Pancreas (tissue), 10 donors: ENCODE measurements at regions not wholly inside any gene's neighbourhood (a gene's known extent, or its start where the extent isn't known, plus 50 kb on each side); places are given as distances from the start of the nearest gene placed in this dataset.

ENCODE experiments used
- ATAC-seq, 4 donors: fragments of 200-7000 bp; cut with Tn5 transposase; one replicate each; pipeline versions ENCODE4 v1.8.0 to v1.9.1; 2020; ENCODE audit warnings: mild to moderate bottlenecking in 4 of 4, moderate library complexity in 4 of 4
- DNase-seq, 6 donors: peaks; one replicate each; pipeline ENCODE4 v3.0.0-alpha.2; 2020
- FAIRE-seq: peaks from 2 replicates; lab custom pipeline; 2012; peaks lifted over from hg19 to GRCh38; lab: Jason Lieb, UNC
- H3K27ac ChIP-seq, 4 donors: fragments of 200-600 bp; sonication (generic); 1 replicate in 3 of 4; 2 replicates in 1 of 4; pipeline versions ENCODE4 v1.5.0 to v1.8.0; 2020
- H3K27me3 ChIP-seq, 4 donors: fragments of 200-600 bp; one replicate each; pipeline ENCODE4 v1.8.0; 2021
- H3K36me3 ChIP-seq, 3 donors: fragments of 200-600 bp; sonication (generic) in 1 of 3; one replicate each; pipeline versions ENCODE4 v1.5.0 to v1.8.0; 2020 to 2021
- H3K4me1 ChIP-seq, 3 donors: fragments of 200-600 bp; one replicate each; pipeline ENCODE4 v1.8.0; 2021
- H3K4me3 ChIP-seq, 4 donors: fragments of 200-600 bp; sonication (generic) in 2 of 4; one replicate each; pipeline versions ENCODE4 v1.5.0 to v1.8.0; 2020 to 2021
- H3K9me3 ChIP-seq, 4 donors: fragments of 200-600 bp; one replicate each; pipeline ENCODE4 v1.8.0; 2021
- CTCF ChIP-seq, 4 donors: fragments of 200-600 bp; sonication (generic) in 3 of 4; IDR thresholded peaks; one replicate each; pipeline versions ENCODE4 v1.5.0 to v1.8.0; 2021; ENCODE audit warnings: antibody characterized with exemption in 4 of 4
- WGBS, 2 donors: extraction: QIAGEN DNeasy Blood & Tissue Kit; methylation state at CpG; one replicate each; pipeline ENCODE4 v1.1.7; 2013; 5-methylcytosine and 5-hydroxymethylcytosine counted together
- intact Hi-C, 3 donors: fragments of 100-400 bp; cut with DNase I; formaldehyde crosslinking; loops; one replicate each; pipeline versions ENCODE4 v1.11.1 to v1.14.2; 2022
- donor health status: healthy with polysubstance abuse.
- donor health status: DM: no; HTN: no; CAD: no; lungs with moderate emphysema.
- donor health status: DM: no; HTN: no; CAD: no.
- donor health status: control.
- donor health status: control.
- donor health status: Bipolar disorder and iron deficiency.
- donor health status: DM: yes; HTN: yes; CAD: no.
- donor health status: DM: no; HTN: no; CAD: no.
- donor health status: DM: no; HTN: no; CAD: no.
- donor health status: DM: yes; HTN: yes; CAD: no.

GRCh38 chr1:63087966-63088365 lies 234.4 kb upstream of the FOXD3 start:
- peaks cover 0 to 11% (median 2%) of the 10 kb centered on the region in 4 donors for H3K27me3 ChIP-seq

GRCh38 chr1:63099188-63099587 lies 223.2 kb upstream of the FOXD3 start:
- FAIRE-seq (no peak), DNase-seq (no peak), ATAC-seq (no peak)
- Histone ChIP-seq H3K27ac (no peak overlapping the region), H3K4me3 (no peak overlapping the region), H3K9me3 (no peaks in the 10 kb centered on the region), H3K27me3 (no peaks in the 10 kb centered on the region), H3K36me3 (no peaks in the 10 kb centered on the region), H3K4me1 (no peaks in the 10 kb centered on the region)
- 11 to 14% methylated on average over 2 of the region's 2 CpGs for WGBS, 2 donors
- intact Hi-C loops = no loop called here
- no peak for TF ChIP-seq CTCF (IDR thresholded peaks at IDR 0.05)

More at GRCh38 chr1:63087966-63088365, 234.4 kb upstream of the FOXD3 start:
- no peak overlapping the region for H3K27ac ChIP-seq
- WGBS, 2 donors = 41 to 42% methylated on average over 10 of the region's 10 CpGs
- H3K4me1 ChIP-seq = no peaks in the 10 kb centered on the region
- DNase-seq (no peak), ATAC-seq (peak in 1 of 4 donors; percentile 34), FAIRE-seq (no peak)
- no peak overlapping the region for H3K4me3 ChIP-seq
- H3K9me3 ChIP-seq = no peaks in the 10 kb centered on the region
- H3K36me3 ChIP-seq = no peaks in the 10 kb centered on the region
- intact Hi-C loops = no loop called here
- no peak for TF ChIP-seq CTCF (IDR thresholded peaks at IDR 0.05)

GRCh38 chr1:63101336-63101735 lies 221.0 kb upstream of the FOXD3 start:
- H3K4me1 ChIP-seq = no peaks in the 10 kb centered on the region
- H3K4me3 ChIP-seq = no peak overlapping the region
- intact Hi-C loops = no loop called here
- H3K27me3 ChIP-seq = no peaks in the 10 kb centered on the region
- H3K9me3 ChIP-seq = no peaks in the 10 kb centered on the region
- no peak for TF ChIP-seq CTCF (IDR thresholded peaks at IDR 0.05)
- H3K27ac ChIP-seq = no peak overlapping the region
- DNase-seq (no peak), ATAC-seq (no peak), FAIRE-seq (no peak)
- 70 to 85% methylated on average over 3 of the region's 3 CpGs for WGBS, 2 donors
- H3K36me3 ChIP-seq = no peaks in the 10 kb centered on the region

- ATAC-seq (no peak), FAIRE-seq (no peak), DNase-seq (no peak)
- Histone ChIP-seq H3K9me3 (no peaks in the 10 kb centered on the region), H3K27me3 (no peaks in the 10 kb centered on the region), H3K27ac (no peak overlapping the region), H3K36me3 (no peaks in the 10 kb centered on the region), H3K4me3 (no peak overlapping the region), H3K4me1 (no peaks in the 10 kb centered on the region)
- intact Hi-C loops = no loop called here
- WGBS, 2 donors = 48 to 56% methylated on average over 1 of the region's 1 CpG
- no peak for TF ChIP-seq CTCF (IDR thresholded peaks at IDR 0.05)
Measured at GRCh38 chr1:63103682-63104081, 218.7 kb upstream of the FOXD3 start.

GRCh38 chr1:63107066-63107465 lies 215.3 kb upstream of the FOXD3 start:
- H3K4me3 ChIP-seq = no peak overlapping the region
- intact Hi-C loops = no loop called here
- no peak for TF ChIP-seq CTCF (IDR thresholded peaks at IDR 0.05)
- no peak overlapping the region for H3K27ac ChIP-seq
- DNase-seq = no peak
- H3K27me3 ChIP-seq = peaks cover 0 to 4% (median 0%) of the 10 kb centered on the region in 4 donors
- no peak for ATAC-seq
- no peaks in the 10 kb centered on the region for H3K4me1 ChIP-seq
- H3K9me3 ChIP-seq = no peaks in the 10 kb centered on the region
- no peak for FAIRE-seq
- no peaks in the 10 kb centered on the region for H3K36me3 ChIP-seq
- 24 to 27% methylated on average over 1 of the region's 1 CpG for WGBS, 2 donors
